ACC112 (cell line): ENCODE measurements at regions not wholly inside any gene's neighbourhood (a gene's known extent, or its start where the extent isn't known, plus 50 kb on each side); places are given as distances from the start of the nearest gene placed in this dataset.
"Not testable (repeated sequence)": the region's sequence is repeated elsewhere in the genome, so short reads cannot be mapped to it uniquely, and the experiment has no call there.

Experiments
- H2AFZ ChIP-seq: fragments of 200-600 bp; sonication (generic); one replicate; pipeline ENCODE4 v1.6.0; 2017; ENCODE audit warnings: antibody characterized with exemption, low read length; ENCODE audit not compliant: unreplicated experiment
- H3K27ac ChIP-seq: fragments of 200-600 bp; sonication (generic); 2 replicates; pipeline ENCODE4 v1.5.1; 2014; ENCODE audit warnings: low read depth, mild to moderate bottlenecking, antibody characterized with exemption, low read length, moderate library complexity
- H3K27me3 ChIP-seq: fragments of 200-600 bp; sonication (generic); 2 replicates; pipeline ENCODE4 v1.6.1; 2014; ENCODE audit warnings: mild to moderate bottlenecking, antibody characterized with exemption, low read length, moderate library complexity, mixed read lengths; ENCODE audit not compliant: insufficient read depth
- H3K36me3 ChIP-seq: fragments of 200-600 bp; sonication (generic); 2 replicates; pipeline ENCODE4 v1.6.1; 2016; ENCODE audit warnings: mild to moderate bottlenecking, antibody characterized with exemption, low read length, moderate library complexity, mixed read lengths; ENCODE audit not compliant: insufficient read depth
- H3K4me1 ChIP-seq: fragments of 200-600 bp; sonication (generic); one replicate; pipeline ENCODE4 v1.6.1; 2016; ENCODE audit warnings: low read length, mixed read lengths; ENCODE audit not compliant: insufficient read depth, unreplicated experiment, control insufficient read depth
- H3K4me3 ChIP-seq: fragments of 200-600 bp; sonication (generic); 2 replicates; pipeline ENCODE4 v1.5.1; 2014; ENCODE audit warnings: mild to moderate bottlenecking, low read depth, low read length
- H3K79me2 ChIP-seq: fragments of 200-600 bp; sonication (generic); one replicate; pipeline ENCODE4 v1.6.0; 2016; ENCODE audit warnings: low read length; ENCODE audit not compliant: control insufficient read depth, unreplicated experiment, insufficient read depth

DNA sequence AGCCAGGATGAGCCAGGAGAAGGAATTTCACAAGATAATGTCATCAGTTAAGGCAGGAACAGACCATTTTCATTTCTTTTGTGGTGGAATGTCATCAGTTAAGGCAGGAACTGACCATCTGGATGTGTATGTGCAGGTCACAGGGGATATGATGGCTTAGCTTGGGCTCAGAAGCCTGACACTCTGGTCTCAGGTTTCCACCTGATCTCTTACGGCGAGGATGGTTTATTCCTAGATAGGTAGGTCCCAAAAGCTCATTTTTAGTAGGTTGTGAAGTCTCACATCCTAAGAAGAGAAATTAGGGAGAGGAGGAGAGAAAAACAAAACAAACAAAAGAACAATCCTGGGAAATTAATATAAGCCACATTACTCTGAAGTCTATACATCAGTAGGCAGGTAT is 311.7 kb upstream of the RGS17 start:
- not testable (repeated sequence) for H3K36me3 ChIP-seq, H3K4me3 ChIP-seq, H3K79me2 ChIP-seq, H3K27ac ChIP-seq, H3K27me3 ChIP-seq, H3K4me1 ChIP-seq, H2AFZ ChIP-seq

DNA sequence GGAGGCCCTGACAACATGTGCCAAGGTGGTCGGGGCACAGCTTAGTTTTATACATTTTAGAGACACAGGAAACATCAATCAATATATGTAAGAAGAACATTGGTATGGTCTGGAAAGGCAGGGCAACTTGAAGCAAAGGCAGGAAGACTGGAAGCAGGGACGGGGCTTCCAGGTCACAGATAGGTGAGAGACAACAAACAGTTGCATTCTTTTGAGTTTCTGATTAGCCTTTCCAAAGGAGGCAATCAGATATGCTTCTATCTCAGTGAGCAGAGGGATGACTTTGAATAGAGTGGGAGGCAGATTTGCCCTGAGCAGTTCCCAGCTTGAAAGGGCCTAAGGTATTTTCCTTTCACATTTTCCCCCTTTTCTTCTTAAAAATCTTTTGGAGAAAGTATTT is 311.0 kb upstream of the RGS17 start:
- Histone ChIP-seq H3K27ac (no peak overlapping the region), H3K4me3 (no peak overlapping the region), H3K4me1 (no peaks in the 10 kb centered on the region), H3K27me3 (no peaks in the 10 kb centered on the region), H3K36me3 (no peaks in the 10 kb centered on the region), H2AFZ (no peak overlapping the region), H3K79me2 (no peaks in the 10 kb centered on the region)

DNA sequence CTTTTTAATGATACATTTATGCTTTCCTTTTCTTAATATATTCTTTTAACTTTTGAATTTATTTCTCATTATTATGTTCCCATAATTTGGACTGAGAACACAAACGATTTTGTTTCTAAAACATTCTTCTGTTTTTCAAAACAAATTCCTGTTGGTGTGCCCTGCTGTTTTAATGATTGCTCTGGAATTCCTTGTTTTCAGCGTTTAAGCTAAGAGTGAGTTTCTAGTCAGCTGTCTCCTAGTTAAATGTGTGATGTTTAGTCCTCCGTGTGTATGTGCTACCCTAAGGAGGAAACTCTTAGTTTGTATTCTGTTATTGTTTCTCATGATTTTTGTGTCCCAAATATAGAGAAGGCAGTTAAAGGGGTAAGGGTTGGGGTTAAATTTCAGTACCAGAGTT is 306.1 kb upstream of the RGS17 start:
- H3K27ac ChIP-seq: no peak overlapping the region
- no peaks in the 10 kb centered on the region for H3K79me2 ChIP-seq
- no peaks in the 10 kb centered on the region for H3K27me3 ChIP-seq
- H3K4me1 ChIP-seq: no peaks in the 10 kb centered on the region
- no peaks in the 10 kb centered on the region for H3K36me3 ChIP-seq
- H3K4me3 ChIP-seq: no peak overlapping the region
- no peak overlapping the region for H2AFZ ChIP-seq

DNA sequence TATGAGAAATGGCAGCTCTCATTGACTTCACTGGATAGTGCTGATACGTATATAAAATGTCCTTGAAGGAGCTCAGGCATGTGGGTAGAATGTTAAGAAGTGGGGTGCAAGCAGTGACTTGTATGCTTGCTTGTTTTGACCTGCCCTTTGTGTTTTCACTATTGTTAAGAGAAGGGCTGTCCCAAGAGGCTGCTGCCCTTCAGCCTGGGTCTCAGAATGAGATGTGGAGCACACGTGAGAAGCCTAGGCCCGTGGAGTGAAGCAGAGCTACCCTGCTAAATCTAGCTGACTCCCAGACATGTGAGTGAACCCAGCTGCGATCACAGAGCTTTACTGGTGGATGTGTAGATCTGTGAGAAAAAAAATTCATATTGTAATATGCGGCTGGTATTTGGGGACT is 305.3 kb upstream of the RGS17 start:
- no peaks in the 10 kb centered on the region for H3K79me2 ChIP-seq
- H2AFZ ChIP-seq: no peak overlapping the region
- no peak overlapping the region for H3K4me3 ChIP-seq
- no peaks in the 10 kb centered on the region for H3K4me1 ChIP-seq
- H3K27me3 ChIP-seq: no peaks in the 10 kb centered on the region
- H3K27ac ChIP-seq: no peak overlapping the region
- no peaks in the 10 kb centered on the region for H3K36me3 ChIP-seq

- H3K79me2 ChIP-seq: no peaks in the 10 kb centered on the region
- no peak overlapping the region for H3K27ac ChIP-seq
- H3K4me3 ChIP-seq: no peak overlapping the region
- H3K27me3 ChIP-seq: no peaks in the 10 kb centered on the region
- no peaks in the 10 kb centered on the region for H3K36me3 ChIP-seq
- H3K4me1 ChIP-seq: no peaks in the 10 kb centered on the region
- no peak overlapping the region for H2AFZ ChIP-seq
Observed at GRCh38 chr6:153435787-153436186, 304.7 kb upstream of the RGS17 start.

DNA sequence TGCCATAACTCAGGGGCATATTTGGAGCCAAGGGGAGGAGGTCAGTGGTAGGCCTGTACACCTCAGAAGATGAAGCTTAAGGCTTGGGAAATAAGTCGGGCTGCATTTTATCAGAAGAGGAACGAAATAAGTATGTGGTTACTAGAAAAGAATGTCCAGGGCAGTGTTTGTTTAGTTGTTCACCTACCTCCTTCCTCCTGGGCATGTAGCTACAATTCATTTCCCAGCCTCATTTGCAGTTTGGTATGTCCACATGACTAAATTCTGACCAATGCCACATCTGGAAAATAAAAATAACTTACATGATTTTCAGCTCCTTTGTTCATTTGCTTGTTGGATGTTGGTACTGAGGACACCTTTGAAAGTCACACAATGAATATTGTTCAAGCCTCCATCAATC is 294.5 kb upstream of the RGS17 start:
- Histone ChIP-seq H3K27me3 (no peaks in the 10 kb centered on the region), H3K27ac (no peak overlapping the region), H3K4me1 (peaks cover 3% of the 10 kb centered on the region), H2AFZ (no peak overlapping the region), H3K79me2 (no peaks in the 10 kb centered on the region), H3K4me3 (no peak overlapping the region), H3K36me3 (no peaks in the 10 kb centered on the region)

DNA sequence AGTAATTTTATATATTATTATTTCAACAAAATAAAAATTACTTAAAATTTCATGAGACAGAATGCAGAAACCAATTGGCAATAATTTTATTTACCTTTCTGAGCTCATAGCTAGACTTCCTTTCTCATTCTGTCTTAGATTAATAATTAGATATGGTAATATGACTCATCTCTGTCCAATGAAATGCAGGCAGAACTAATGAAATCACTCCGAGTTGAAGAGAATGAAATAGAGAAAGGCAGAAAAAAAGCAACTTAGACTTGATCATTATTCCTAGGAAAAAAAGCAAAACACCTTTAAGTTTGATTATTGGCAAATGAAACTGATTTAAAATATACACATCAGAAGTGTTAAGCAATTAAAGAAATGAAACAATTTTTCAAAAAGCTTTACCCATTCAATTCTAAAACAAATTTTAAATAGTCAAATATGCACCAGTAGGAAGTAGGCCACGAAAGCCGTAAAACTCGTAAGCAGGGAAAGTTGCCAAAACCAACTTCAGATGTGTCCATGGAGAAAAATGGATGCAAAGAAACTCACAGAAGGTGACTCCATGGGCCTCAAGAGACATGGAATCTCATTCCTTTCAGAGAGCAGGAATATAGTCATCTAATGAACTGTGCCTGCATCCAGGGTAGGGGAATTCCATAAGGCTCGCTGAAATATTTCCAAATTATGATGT is 293.8 kb upstream of the RGS17 start:
- no peak overlapping the region for H3K4me3 ChIP-seq
- no peak overlapping the region for H2AFZ ChIP-seq
- no peaks in the 10 kb centered on the region for H3K27me3 ChIP-seq
- H3K4me1 ChIP-seq: peaks cover 3% of the 10 kb centered on the region
- H3K79me2 ChIP-seq: no peaks in the 10 kb centered on the region
- no peaks in the 10 kb centered on the region for H3K36me3 ChIP-seq
- no peak overlapping the region for H3K27ac ChIP-seq

DNA sequence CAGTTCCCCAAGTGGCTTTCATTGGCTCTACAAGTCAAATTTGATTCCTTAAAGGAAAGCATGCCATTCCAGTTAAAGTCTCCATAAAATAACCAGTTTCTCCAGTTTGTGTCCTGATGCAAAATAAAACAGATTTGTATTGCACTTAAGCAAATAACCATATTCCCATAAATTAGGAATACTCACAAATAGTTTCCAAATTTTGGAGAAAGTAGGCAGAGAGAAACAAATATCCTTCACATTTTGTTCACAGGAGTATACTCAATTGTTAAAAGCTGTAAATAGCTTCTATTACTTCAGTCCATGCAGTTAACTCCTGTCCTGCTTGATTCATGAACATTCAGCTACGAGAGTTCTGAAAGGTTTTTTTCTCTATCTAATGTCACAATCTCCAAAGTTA is 281.4 kb upstream of the RGS17 start:
- no peaks in the 10 kb centered on the region for H3K4me1 ChIP-seq
- H3K27ac ChIP-seq: no peak overlapping the region
- no peaks in the 10 kb centered on the region for H3K27me3 ChIP-seq
- no peak overlapping the region for H3K4me3 ChIP-seq
- no peaks in the 10 kb centered on the region for H3K79me2 ChIP-seq
- H3K36me3 ChIP-seq: no peaks in the 10 kb centered on the region
- no peak overlapping the region for H2AFZ ChIP-seq

- no peaks in the 10 kb centered on the region for H3K27me3 ChIP-seq
Observed at GRCh38 chr6:153411070-153411648, 280.1 kb upstream of the RGS17 start.

DNA sequence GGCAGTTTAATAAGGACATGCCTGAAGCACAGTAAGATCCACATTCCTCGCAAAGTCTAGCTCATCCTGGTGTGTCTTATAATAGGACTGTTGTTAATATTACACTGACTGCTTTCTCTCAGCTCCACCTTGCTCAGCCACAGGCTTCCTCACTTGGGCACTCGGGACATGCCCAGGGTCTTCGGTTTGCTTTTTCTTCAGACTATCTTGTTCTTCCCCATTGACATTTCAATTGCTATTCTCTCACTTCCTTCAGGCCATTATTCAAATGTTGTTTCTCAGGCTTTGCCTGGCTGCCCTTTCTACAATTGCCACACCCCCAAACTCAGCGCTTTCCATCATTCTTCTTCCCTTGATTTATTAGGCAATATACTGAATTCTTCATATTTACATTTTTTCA is 274.8 kb upstream of the RGS17 start:
- Histone ChIP-seq H3K79me2 (no peaks in the 10 kb centered on the region), H3K27ac (no peak overlapping the region), H3K27me3 (no peaks in the 10 kb centered on the region), H3K4me1 (peaks cover 4% of the 10 kb centered on the region), H2AFZ (no peak overlapping the region), H3K4me3 (no peak overlapping the region), H3K36me3 (no peaks in the 10 kb centered on the region)

More at GRCh38 chr6:153411070-153411648, 280.1 kb upstream of the RGS17 start:
- no peaks in the 10 kb centered on the region for H3K79me2 ChIP-seq
- no peak overlapping the region for H3K4me3 ChIP-seq
- no peaks in the 10 kb centered on the region for H3K36me3 ChIP-seq
- H3K27ac ChIP-seq: no peak overlapping the region
- H3K4me1 ChIP-seq: no peaks in the 10 kb centered on the region
- H2AFZ ChIP-seq: no peak overlapping the region

GRCh38 chr6:153401751-153402150 is 270.7 kb upstream of the RGS17 start:
- peaks cover 4% of the 10 kb centered on the region for H3K4me1 ChIP-seq
- H2AFZ ChIP-seq: no peak overlapping the region
- H3K4me3 ChIP-seq: no peak overlapping the region
- H3K27me3 ChIP-seq: no peaks in the 10 kb centered on the region
- H3K79me2 ChIP-seq: no peaks in the 10 kb centered on the region
- no peaks in the 10 kb centered on the region for H3K36me3 ChIP-seq
- H3K27ac ChIP-seq: no peak overlapping the region
